SK-MEL-5 (cell line): ENCODE measurements at regions not wholly inside any gene's neighbourhood (a gene's known extent, or its start where the extent isn't known, plus 50 kb on each side); places are given as distances from the start of the nearest gene placed in this dataset.

Source experiments
- DNase-seq: peaks from one replicate; pipeline ENCODE4 v3.0.0-alpha.2; 2016; ENCODE audit warnings: low read depth, low spot score
- in situ Hi-C: cut with HindIII; loops from 2 replicates; pipeline ENCODE4 v1.10.0; 2016; ENCODE audit warnings: low sequenced_read_pairs, high pct_unique_total_duplicates, low pct_unique_long_range_greater_than_20kb

DNA sequence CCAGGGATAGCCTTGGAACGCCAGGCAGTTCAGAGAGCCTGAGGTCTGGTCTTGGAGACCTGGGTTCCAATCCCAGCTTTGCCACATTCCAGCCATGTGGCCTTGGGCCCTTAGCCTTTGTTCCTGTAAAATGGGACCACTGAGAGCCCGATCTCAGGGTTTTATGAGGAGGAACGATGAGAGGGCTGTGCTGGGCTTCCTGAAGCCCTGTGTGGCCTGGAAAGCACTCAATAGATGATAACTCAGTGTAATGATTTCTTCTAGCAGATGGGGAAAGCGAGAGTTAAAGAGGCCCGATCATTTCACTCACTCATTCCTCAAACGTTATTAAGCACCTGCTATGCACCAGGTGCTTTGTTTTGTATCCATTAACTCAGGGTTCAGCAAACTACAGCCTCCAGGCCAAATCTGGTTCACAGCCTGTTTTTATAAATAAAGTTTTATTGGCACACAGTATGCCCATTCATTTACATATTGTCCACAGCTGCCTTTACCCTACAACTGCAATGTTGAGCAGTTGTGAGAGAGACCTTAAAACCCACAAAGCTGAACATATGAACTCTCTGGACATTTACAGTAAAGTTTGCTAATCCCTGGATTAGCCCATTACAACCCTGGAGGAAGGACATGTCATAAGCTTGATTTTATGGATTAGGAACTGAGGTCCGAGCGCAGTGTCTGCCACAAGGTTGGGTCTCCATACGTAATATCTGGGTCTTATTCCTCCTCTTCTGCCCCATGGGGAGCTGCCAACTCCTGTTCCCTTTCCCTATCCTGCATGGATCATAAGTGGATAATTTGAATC lies 90.4 kb downstream of the CEBPB start:
- in situ Hi-C loops = loop anchor here (10.0 kb wide), 1 partner anchor 184 kb away; no protein-coding TSS in a partner anchor
- DNase-seq = no peak

DNA sequence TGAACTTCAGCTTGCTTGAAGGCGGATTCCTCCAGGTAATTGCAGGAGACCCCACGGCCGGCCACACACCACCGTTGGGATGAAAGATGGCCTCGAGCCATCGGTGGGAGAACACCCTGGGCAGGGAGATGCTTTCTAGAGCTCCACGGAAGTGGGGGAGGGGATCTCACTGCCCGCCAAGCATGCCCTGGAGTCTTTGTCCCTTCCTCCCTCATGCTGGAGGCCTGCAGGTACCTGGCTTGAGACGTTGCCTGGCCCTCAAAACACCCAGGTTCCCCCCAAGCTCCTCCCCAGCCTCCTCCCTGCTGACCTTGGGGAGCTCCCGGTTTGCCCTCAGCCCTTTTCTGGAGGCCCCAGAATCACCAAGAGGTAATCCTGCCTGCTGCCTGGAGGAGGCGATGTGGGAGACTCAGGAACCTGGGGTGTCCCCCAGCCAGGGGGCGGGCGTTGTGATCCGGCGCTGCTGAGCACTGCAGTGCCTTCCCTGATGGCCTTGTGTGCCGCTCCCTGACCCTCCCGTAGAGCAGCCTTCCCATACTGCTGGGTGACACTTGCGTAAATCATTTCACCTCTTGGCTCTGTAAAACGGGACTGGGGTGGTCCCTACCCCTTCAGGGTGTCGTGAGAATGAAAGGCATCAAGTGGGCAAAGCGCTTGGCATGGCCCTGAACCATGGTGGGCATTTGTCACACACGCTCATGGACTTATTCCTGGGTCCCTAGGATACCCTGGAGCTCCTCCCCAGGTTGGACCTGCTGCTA lies 91.4 kb downstream of the CEBPB start:
- DNase-seq = peak; percentile 41
- in situ Hi-C loops = loop anchor here (10.0 kb wide), 1 partner anchor 183 kb away; no protein-coding TSS in a partner anchor

DNA sequence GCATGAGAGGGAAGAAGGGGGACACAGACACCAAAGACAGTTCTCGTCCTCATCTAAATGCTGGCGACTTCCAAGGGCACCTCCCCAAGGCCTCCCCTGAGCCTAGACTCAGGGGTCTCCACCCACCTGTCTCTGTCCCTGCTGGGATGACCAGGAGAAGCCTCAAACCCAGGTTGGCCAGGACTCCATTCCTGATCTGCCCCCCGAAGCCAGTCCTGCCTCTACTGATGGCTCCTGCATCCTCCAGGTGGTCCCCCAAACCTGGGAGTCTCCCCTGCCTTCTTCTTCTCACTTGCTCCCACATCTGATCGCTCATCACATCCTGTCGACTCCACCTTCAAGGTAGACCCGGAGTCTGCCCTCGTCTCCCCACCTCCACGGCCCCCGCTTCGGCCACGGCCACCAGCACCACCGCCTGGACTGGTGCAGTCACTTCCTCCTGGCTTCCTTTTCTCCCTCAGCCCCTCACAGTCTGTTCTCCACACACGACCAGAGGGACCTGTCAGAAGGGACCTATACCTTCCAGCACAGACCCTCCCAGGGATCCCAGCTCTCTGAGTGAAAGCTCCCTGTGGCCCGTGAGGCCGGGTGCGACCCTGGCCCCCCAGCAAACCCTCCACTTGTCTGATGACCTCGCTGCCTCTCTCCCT lies 92.1 kb downstream of the CEBPB start:
- DNase-seq = no peak
- in situ Hi-C loops = loop anchor here (10.0 kb wide), 1 partner anchor 182 kb away; no protein-coding TSS in a partner anchor

DNA sequence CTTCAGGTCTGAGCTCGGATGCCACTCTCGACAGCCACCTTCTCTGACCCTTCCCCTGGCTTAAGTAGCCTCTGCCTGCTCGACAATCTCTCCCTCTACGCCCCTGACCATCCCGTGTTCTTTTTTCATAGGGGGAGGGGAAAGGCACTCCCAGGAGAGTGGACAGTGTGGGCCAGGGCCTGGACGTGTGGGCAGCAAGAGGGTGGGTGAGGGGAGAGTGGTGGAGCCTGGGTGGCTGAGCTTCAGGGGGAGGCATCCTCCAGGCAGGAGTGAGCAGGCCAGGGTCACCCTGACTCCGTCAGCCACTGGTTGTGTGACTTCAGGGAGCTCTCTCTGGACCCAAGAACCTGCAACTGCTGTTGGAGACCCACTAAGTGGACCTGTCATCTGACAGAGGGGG lies 92.7 kb downstream of the CEBPB start:
- no peak for DNase-seq
- in situ Hi-C loops = loop anchor here (10.0 kb wide), 1 partner anchor 181 kb away; no protein-coding TSS in a partner anchor

DNA sequence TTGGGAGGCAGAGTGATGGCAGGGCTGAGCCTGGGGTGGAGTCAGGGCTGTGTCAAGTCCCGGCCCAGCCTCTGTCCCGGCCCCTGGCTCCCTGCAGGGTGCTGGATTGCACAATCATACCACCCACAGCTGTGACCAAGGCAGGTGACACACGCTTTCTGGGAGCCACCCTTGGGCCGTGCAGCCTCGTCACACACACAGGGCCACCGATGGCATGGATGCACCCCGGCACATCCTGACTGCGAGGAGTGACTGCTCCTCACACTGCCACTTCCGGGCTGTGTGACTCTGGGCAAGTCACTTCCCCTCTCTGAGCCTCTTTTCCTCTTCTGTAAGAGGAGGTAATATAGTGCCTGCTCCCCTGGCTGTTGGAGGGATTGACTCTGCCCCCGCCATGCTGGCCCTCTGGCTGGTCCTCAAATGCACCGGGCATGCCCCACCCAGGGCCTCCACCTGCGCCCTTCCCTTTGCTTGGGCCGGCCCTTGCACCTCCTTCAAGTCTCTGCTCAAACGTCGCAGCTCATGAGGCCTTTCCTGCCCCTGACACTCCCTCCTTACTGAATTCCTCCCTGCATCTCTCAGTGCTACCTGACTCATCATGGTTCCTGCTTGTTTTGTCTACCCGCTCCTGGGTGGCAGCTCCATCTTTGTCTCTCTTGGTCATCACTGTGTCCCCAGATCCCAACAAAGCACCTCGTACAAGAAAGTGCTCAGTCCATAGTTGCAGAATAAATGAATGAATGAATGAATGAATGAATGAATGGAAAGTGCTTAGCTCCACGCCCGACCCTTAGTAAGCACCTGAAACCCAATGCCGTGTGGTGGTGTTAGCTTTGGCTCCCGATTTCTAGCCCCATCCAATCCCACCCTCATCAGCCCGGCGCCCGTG lies 93.5 kb downstream of the CEBPB start:
- in situ Hi-C loops = loop anchor here (10.0 kb wide), 1 partner anchor 181 kb away; no protein-coding TSS in a partner anchor
- DNase-seq = no peak

GRCh38 chr20:50284811-50285375 lies 94.3 kb downstream of the CEBPB start:
- in situ Hi-C loops = loop anchor here (5.0 to 10.0 kb wide), 2 partner anchors 42 to 180 kb away; no protein-coding TSS in a partner anchor
- no peak for DNase-seq

DNA sequence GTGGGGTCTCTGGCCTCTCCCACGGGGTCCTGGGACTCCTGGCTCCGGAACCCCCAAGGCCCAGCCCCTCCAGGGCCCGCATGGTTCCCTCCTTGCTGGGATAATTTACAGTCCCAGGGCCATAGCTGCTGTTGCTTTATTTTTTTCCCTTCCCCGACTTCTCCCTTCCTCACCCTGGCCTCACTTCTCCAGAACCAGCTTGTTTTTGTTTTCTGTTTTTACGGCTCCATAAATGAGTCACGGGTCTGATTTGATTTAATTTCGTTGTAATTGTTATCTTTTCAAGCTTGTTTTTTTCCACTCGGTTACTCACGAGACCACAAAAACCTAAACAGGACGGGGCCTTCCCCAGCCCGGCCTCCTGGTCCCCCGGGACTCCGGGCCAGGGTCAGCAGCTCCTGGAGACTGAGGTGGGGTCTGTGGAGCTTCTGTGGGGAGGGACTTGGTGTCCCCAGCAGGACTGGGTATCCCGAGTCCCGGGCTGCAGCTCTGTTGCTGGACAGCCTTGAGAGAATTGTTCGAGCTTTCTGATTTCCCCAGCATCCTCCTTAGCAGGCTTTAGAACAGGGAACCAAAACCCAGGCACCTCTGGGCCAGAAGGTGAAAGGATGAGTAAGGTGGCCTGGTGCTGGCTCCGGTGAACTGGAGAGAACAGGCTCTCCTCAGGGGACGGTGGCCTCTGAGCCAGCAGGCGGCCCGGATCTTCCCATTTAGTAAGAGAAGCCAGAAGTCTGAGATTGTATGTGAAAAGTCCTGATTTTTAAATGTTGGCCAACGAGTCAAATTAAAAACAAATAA lies 94.9 kb downstream of the CEBPB start:
- DNase-seq = no peak
- in situ Hi-C loops = loop anchor here (5.0 to 10.0 kb wide), 2 partner anchors 42 to 179 kb away; no protein-coding TSS in a partner anchor

DNA sequence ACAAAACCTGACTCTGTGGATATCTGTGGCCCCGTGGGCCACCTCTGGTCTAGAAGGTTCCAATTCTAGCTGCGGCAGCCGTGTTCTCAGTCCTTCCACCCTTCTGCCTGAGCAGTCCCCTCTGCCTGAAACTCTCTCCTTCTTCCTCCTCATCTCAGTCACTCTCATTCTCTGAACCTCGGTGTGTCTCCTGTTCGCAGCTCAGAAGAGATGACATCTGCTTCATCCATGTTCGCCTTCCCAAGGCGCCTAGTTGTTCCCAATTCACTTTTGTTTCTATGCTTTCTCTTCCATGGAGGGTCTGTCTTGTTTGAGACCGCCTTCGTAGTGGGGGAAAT lies 95.5 kb downstream of the CEBPB start:
- in situ Hi-C loops = loop anchor here (5.0 to 10.0 kb wide), 2 partner anchors 41 to 179 kb away; no protein-coding TSS in a partner anchor
- no peak for DNase-seq

DNA sequence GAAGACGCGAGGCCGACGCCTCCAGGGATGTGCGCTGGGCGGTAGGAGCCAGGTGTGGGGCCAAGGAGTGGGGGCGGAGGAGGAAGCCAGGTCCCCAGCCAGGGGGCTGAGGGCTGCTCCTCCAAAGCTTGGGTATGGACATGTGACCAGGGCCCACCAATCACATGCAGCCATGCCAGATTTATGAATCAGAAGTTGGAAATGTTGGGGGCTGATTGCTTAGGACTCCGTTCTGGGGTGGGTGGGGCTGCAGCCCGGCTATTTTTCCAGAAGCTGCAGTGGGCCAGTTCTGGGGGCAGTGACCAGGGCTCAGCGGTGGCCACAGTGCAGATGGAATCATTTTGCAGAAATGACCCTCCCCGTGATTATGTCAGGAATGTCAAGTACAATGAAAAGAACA lies 96.0 kb downstream of the CEBPB start:
- in situ Hi-C loops = loop anchor here (5.0 to 10.0 kb wide), 2 partner anchors 41 to 178 kb away; no protein-coding TSS in a partner anchor
- no peak for DNase-seq

DNA sequence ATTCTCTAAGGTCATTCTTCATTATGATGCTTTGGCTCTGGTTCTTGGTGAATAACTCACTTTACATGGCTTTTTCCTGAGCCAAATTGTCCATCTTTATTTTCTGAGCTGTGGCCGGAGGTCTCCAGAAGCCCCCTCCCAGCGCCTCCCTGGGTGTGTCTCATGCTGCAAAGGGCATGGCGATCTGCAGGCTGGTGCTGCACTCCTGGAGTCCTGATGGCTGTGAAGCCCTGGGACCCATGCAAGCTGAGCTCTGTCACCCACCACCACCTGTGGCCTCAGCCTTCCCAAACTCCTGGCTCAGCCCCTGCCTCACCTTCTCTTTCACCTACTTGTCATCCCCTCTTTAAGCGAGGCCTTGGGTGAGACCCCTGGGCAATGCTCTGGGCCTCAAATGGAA lies 96.9 kb downstream of the CEBPB start:
- in situ Hi-C loops = loop anchor here (5.0 to 10.0 kb wide), 2 partner anchors 40 to 177 kb away; no protein-coding TSS in a partner anchor
- DNase-seq = no peak

GRCh38 chr20:50288128-50288623 lies 97.5 kb downstream of the CEBPB start:
- DNase-seq = no peak
- in situ Hi-C loops = loop anchor here (5.0 to 10.0 kb wide), 2 partner anchors 39 to 177 kb away; no protein-coding TSS in a partner anchor

GRCh38 chr20:50289581-50289980 lies 99.0 kb downstream of the CEBPB start:
- in situ Hi-C loops = loop anchor here (5.0 to 10.0 kb wide), 2 partner anchors 38 to 175 kb away; no protein-coding TSS in a partner anchor
- DNase-seq = no peak

DNA sequence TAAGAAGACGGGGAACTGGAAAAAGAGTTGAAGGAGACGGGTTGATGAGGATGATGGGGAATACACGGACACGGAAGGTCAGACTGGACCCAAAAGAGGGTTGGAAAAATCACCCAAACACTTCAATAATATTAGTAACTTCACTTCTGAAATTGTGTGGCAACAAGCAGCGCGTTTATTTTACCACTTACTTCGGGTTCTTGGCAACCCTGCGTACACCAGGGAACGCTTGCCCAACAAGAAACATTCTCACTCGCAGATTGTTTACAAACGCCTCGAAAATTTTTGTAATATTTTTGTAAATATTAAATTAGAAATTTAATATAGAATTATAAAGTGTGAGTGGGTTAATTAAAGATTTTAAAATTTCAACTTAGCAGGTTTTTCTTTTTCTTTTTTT lies 99.5 kb downstream of the CEBPB start:
- no peak for DNase-seq
- in situ Hi-C loops = no loop called here

- no peak for DNase-seq
- in situ Hi-C loops = no loop called here
These were observed 100.2 kb downstream of the CEBPB start for GRCh38 chr20:50290808-50291207.

- in situ Hi-C loops = no loop called here
- DNase-seq = no peak
These were observed 100.8 kb downstream of the CEBPB start for GRCh38 chr20:50291254-50292078.
